Activated naive CD4-positive, alpha-beta T cell treated with anti-CD3 and anti-CD28 coated beads, Interleukin-2, amount 10 ng/mL, durations not matched to agents 7 days and 5 days (primary cell): ENCODE measurements at regions not wholly inside any gene's neighbourhood (a gene's known extent, or its start where the extent isn't known, plus 50 kb on each side); places are given as distances from the start of the nearest gene placed in this dataset.
"Not testable (repeated sequence)": the region's sequence is repeated elsewhere in the genome, so short reads cannot be mapped to it uniquely, and the experiment has no call there.

Experiments
- CTCF ChIA-PET: fragments of 350-600 bp; sonication (Branson Sonifier 250); formaldehyde crosslinking; loops from one replicate; lab custom pipeline; 2021; ENCODE audit warnings: antibody characterized with exemption; lab: Charles Lee
- DNase-seq: peaks from one replicate; pipeline ENCODE4 v3.0.0-alpha.2; 2020
- H3K27ac Mint-ChIP-seq: one replicate; pipeline ENCODE4 v1.8.0; 2021; ENCODE audit warnings: mild to moderate bottlenecking, moderate library complexity, mixed read lengths
- H3K27me3 Mint-ChIP-seq: one replicate; pipeline ENCODE4 v1.8.0; 2021; ENCODE audit warnings: mild to moderate bottlenecking, mixed read lengths
- H3K36me3 Mint-ChIP-seq: one replicate; pipeline ENCODE4 v1.8.0; 2021; ENCODE audit warnings: mixed read lengths
- H3K4me1 Mint-ChIP-seq: one replicate; pipeline ENCODE4 v1.8.0; 2021; ENCODE audit warnings: mixed read lengths
- H3K4me3 Mint-ChIP-seq: one replicate; pipeline ENCODE4 v1.8.0; 2021; ENCODE audit warnings: mild to moderate bottlenecking, moderate library complexity, mixed read lengths
- H3K9me3 Mint-ChIP-seq: one replicate; pipeline ENCODE4 v1.8.0; 2021; ENCODE audit warnings: mixed read lengths

DNA sequence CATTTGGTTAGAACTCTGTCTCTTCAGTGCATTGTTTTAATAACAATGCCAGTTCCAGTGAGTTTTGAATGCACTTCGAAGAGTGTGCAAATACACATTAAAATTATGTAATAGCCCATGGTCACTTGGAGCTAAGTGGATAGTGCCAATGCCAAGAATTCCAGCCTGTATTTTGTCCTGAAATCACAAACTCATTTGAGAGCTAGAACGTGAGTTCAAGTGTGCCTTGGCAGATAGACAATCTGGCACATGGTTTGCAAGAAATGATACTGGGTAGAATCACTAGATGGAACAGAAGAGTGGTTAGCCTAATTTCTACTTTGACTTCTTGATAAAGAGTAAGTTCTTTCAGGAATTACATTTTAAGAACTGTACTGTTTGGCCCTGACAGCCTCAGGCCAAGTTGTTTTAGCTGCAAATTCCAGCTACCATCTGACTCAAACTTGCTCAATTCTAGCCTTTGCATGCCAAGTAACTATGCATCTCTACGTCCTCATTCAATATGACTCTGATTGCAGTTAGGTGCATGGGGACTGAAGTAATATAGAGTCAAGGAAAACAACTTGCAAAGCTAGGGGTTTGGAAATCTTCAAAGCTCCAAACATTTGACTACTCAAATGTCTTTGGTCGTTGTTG lies 131.9 kb upstream of the SMIM31 start:
- no peak overlapping the region for H3K4me3 Mint-ChIP-seq
- CTCF ChIA-PET = no interaction called here
- H3K36me3 Mint-ChIP-seq = no peaks in the 10 kb centered on the region
- no peak for DNase-seq
- no peaks in the 10 kb centered on the region for H3K27me3 Mint-ChIP-seq
- H3K9me3 Mint-ChIP-seq = peaks cover 5% of the 10 kb centered on the region
- no peaks in the 10 kb centered on the region for H3K4me1 Mint-ChIP-seq
- H3K27ac Mint-ChIP-seq = no peak overlapping the region

DNA sequence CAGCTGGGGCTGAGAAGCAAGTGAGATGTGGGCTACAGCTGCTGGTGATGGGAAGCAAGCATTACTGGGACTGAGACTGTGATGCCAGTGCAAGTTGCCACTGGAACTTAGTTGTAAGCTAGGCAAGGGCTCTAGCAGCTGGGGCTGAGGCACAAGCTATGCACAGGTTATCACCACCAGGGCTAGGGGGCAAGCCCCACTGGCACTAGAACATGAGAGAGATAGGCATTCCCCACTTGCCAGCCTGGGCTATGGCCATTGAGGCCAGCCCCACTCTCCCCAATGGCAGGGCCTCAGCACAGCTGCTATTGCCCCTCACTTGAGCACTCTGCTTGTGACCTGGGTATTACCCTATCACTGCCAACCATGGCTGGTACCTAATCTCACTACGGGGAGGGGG lies 130.8 kb upstream of the SMIM31 start:
- H3K36me3 Mint-ChIP-seq = no peaks in the 10 kb centered on the region
- no peak for DNase-seq
- CTCF ChIA-PET = no interaction called here
- H3K4me3 Mint-ChIP-seq = no peak overlapping the region
- H3K27me3 Mint-ChIP-seq = no peaks in the 10 kb centered on the region
- H3K27ac Mint-ChIP-seq = no peak overlapping the region
- H3K9me3 Mint-ChIP-seq = peaks cover 5% of the 10 kb centered on the region
- no peaks in the 10 kb centered on the region for H3K4me1 Mint-ChIP-seq

DNA sequence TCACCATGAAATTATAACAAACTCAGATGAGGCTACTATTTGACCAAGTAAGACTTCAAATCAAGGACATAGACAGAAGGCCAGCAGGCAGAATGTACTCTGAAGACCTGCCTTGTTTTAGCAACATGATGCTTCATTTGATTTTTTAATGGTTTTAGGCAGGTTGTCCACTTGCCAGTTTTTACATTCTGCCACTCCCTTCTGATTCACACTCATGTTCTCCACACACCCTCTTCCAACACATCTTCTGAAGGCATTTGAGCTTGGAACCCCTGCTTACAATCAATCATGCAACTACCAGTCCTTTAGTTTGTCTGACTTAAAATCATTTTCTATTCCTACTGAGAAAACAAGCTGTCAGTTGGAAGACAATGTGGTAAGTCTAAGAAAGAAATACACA lies 114.9 kb upstream of the SMIM31 start:
- no peak for DNase-seq
- Mint-ChIP-seq H3K36me3 (no peaks in the 10 kb centered on the region), H3K27ac (no peak overlapping the region), H3K27me3 (no peaks in the 10 kb centered on the region), H3K9me3 (no peaks in the 10 kb centered on the region), H3K4me1 (no peaks in the 10 kb centered on the region), H3K4me3 (no peak overlapping the region)
- CTCF ChIA-PET = no interaction called here

DNA sequence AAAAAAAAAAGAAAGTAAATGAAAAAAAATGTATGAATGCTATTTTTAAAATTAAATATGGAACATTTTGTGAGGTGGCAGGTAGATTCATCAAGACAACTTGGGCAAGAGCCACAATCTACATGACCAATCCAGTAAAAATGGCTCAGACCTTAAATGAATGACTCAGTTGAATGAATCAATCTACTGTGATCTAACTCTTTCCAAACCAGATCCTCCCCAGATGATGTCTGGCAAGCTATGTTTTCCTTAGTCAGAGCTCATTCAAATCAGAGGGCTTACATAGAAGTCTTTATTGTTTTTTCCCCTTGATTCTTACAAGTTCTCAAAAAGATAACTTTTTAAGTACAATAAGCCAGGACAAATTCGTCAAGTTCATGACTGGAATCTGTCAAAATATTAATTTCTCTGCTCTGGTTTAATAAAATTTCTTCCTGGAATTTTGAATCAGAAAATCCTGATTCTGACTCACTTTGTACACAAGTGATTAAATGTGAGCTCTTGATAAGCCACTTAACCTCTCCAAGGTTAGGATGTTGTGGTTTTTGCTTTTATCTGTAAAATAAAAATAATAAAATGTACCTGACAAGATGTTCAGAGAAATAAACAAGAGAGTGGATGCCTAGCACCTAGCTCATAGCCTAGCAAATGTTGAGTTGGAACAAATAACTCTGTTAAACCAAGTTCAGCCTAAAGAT lies 105.6 kb upstream of the SMIM31 start:
- DNase-seq = no peak
- no peak overlapping the region for H3K27ac Mint-ChIP-seq
- H3K27me3 Mint-ChIP-seq = no peaks in the 10 kb centered on the region
- H3K4me1 Mint-ChIP-seq = no peaks in the 10 kb centered on the region
- H3K9me3 Mint-ChIP-seq = peaks cover 3% of the 10 kb centered on the region
- H3K4me3 Mint-ChIP-seq = no peak overlapping the region
- H3K36me3 Mint-ChIP-seq = no peaks in the 10 kb centered on the region
- CTCF ChIA-PET = no interaction called here

DNA sequence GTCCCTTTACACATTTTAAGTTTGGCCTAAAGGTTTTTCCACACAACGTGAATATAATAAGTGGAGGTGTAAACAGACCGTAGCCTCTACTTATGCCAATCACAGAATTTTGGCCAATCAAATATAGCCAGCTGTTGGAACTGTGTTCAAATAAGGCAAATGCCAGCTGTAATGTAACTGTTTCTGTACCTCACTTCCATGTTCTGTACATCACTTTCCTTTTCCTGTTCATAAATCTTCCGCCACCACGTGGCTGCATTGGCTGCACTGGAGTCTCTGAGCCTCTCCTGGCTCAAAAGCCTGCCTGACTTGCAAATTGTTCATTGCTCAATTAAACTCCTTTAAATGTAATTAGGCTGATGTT lies 105.1 kb upstream of the SMIM31 start:
- Mint-ChIP-seq H3K4me1 (no peaks in the 10 kb centered on the region), H3K4me3 (no peak overlapping the region), H3K9me3 (peaks cover 3% of the 10 kb centered on the region), H3K36me3 (no peaks in the 10 kb centered on the region), H3K27ac (no peak overlapping the region), H3K27me3 (no peaks in the 10 kb centered on the region)
- CTCF ChIA-PET = no interaction called here
- no peak for DNase-seq

DNA sequence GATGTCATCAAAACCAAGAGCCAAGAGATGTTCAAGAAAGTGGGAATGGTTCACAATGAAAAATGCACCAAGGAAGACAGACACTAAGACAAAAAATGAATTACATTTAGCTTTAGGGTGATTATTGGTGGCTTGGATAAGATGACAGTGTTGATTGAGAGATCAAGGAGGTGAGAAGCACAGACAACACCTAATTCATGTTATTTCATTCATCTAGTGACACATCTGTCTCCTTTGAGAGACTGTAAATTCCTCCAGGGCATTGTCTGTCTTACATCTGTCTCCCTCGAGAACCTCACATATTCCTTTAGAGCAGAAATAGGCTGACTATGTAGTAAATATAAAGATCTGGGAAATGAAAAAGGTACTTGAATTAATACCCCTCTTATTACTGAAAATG lies 94.2 kb upstream of the SMIM31 start:
- no peak for DNase-seq

DNA sequence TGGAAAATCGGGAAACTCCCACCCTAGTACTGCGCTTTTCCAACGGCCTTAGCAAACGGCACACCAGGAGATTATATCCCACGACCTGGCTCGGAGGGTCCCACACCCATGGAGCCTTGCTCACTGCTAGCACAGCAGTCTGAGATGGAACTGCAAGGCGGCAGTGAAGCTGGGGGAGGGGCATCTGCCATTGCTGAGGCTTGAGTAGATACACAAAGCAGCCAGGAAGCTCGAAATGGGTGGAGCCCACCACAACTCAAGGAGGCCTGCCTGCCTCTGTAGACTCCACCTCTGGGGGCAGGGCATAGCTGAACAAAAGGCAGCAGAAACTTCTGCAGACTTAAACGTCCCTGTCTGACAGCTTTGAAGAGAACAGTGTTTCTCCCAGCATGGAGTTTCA lies 77.8 kb upstream of the SMIM31 start:
- H3K27ac Mint-ChIP-seq, H3K4me3 Mint-ChIP-seq, H3K4me1 Mint-ChIP-seq, H3K36me3 Mint-ChIP-seq, DNase-seq, H3K27me3 Mint-ChIP-seq, CTCF ChIA-PET, H3K9me3 Mint-ChIP-seq: not testable (repeated sequence)

More for the DNA sequence above, 94.2 kb upstream of the SMIM31 start:
- H3K27ac Mint-ChIP-seq = no peak overlapping the region
- no peaks in the 10 kb centered on the region for H3K27me3 Mint-ChIP-seq
- H3K9me3 Mint-ChIP-seq = peaks cover 10% of the 10 kb centered on the region
- no peaks in the 10 kb centered on the region for H3K36me3 Mint-ChIP-seq
- H3K4me1 Mint-ChIP-seq = no peaks in the 10 kb centered on the region
- CTCF ChIA-PET = no interaction called here
- H3K4me3 Mint-ChIP-seq = no peak overlapping the region

DNA sequence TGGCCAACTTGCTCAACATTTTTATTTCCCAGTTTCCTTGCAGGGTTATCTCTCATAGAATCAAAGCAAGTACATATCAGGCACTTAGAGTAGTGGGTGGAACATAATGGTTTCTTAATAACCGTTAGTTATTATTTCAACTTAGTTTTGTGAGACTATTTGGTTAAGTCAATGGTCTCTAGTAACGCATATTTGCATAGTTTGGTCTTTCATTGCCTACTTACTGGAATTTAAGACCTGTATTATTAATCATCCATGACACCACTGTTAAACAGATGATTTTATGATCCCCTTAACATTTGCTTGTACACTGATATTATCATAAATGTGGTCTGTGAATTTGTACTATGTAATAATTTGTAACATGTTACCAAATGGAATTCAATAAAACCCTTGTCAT lies 70.9 kb upstream of the SMIM31 start:
- Mint-ChIP-seq H3K27ac (no peak overlapping the region), H3K4me3 (no peak overlapping the region), H3K4me1 (no peaks in the 10 kb centered on the region), H3K27me3 (no peaks in the 10 kb centered on the region), H3K9me3 (no peaks in the 10 kb centered on the region), H3K36me3 (no peaks in the 10 kb centered on the region)
- no peak for DNase-seq
- CTCF ChIA-PET = no interaction called here

DNA sequence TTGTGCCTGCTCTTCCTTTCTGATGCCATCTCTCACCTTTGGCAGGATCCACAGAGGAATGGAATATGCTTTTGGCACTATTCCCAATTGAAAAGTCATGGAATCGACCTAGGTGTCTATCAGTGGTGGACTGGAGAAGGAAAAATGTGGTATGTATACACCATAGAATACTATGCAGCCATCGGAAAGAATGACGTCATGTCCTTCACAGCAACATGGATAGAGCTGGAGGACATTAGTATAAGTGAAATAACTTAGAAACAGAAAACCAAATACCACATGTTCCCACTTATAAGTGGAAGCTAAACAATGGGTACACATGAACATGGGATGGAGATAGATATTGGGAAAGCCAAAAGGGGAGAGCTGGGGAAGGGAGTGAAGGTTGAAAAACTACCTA lies 58.3 kb upstream of the SMIM31 start:
- no peaks in the 10 kb centered on the region for H3K4me1 Mint-ChIP-seq
- CTCF ChIA-PET = no interaction called here

DNA sequence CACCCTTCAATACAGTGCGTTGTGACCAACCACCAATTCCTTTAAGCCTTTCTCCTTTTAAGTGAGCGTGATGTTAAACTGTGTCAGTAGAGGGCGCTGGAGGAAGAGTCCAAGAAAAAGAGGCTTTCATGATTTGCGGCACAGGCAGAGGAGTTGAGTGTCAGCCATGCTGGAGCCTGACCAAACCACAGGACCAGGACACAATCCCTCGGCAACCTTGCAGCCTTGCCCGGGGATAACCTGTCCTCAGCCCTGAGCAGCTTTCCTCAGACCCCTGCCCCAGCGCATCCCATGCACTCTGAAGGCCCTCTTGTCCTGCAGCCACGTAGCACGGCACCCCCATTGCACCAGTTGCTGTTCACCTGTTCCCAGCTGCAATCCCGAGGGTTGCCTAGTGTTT lies 53.5 kb upstream of the SMIM31 start:
- H3K36me3 Mint-ChIP-seq = no peaks in the 10 kb centered on the region
- H3K27ac Mint-ChIP-seq = no peak overlapping the region
- no peaks in the 10 kb centered on the region for H3K9me3 Mint-ChIP-seq
- no peak for DNase-seq
- no peak overlapping the region for H3K4me3 Mint-ChIP-seq
- H3K4me1 Mint-ChIP-seq = no peaks in the 10 kb centered on the region
- CTCF ChIA-PET = interaction anchor here (1.1 to 3.6 kb wide), 3 partner anchors 12 to 30 kb away, joined by 3 to 18 read pairs (median 5); no protein-coding TSS in a partner anchor
- H3K27me3 Mint-ChIP-seq = no peaks in the 10 kb centered on the region

More for the DNA sequence above, 58.3 kb upstream of the SMIM31 start:
- Mint-ChIP-seq H3K4me3 (no peak overlapping the region), H3K27ac (no peak overlapping the region), H3K9me3 (no peaks in the 10 kb centered on the region), H3K27me3 (no peaks in the 10 kb centered on the region), H3K36me3 (no peaks in the 10 kb centered on the region)
- DNase-seq = no peak

DNA sequence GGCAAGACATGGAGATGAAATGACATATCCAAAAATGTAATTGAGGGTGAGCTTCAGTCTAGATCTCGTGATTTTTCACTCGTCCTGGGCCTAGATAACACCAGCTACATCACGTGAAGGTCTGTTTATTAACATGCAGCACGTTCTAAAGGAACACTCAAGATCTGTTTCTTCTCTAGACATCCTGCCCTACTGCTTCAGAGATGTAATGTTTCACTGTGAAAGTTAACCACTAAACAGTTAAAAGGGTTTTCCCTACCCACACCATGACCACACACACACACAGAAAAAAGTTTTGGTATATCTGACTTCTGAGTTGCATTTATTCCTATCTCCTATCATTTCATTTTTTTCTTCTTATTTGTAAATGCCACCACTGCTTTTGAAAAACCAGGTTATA lies 52.3 kb upstream of the SMIM31 start:
- no peaks in the 10 kb centered on the region for H3K9me3 Mint-ChIP-seq
- no peaks in the 10 kb centered on the region for H3K27me3 Mint-ChIP-seq
- CTCF ChIA-PET = interaction anchor here (3.6 kb wide), 1 partner anchor 29 kb away, joined by 18 read pairs; no protein-coding TSS in a partner anchor
- H3K27ac Mint-ChIP-seq = no peak overlapping the region
- no peak overlapping the region for H3K4me3 Mint-ChIP-seq
- DNase-seq = no peak
- H3K4me1 Mint-ChIP-seq = no peaks in the 10 kb centered on the region
- no peaks in the 10 kb centered on the region for H3K36me3 Mint-ChIP-seq
